ENCODE measurements at regions not wholly inside any gene's neighbourhood (a gene's known extent, or its start where the extent isn't known, plus 50 kb on each side); places are given as distances from the start of the nearest gene placed in this dataset.

DNA sequence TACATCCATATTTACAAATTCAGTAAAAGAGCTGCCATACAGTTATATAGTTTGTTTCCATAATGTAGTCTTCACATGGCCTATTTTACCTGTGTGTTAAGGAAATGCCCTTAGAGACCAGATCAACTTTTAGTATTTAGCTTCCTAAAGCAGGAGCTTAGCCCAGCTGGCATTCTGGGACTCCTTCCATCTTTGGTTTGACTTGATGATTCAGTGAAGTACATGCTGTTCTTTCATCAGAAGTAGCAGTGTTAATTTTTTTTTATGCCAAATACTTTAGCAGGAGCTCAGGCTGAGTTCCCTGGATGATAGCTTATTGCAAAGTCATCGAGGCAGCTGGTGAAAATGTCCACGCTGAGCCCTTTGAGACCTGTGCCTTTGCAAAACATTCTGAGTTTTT lies 101.0 kb downstream of the FOXG1 start:
- Histone ChIP-seq H3K27me3 (no peaks in the 10 kb centered on the region), H3K27ac (no peak overlapping the region), H3K9me3 (peaks cover 0 to 3% of the 10 kb centered on the region in 2 donors), H3K36me3 (no peaks in the 10 kb centered on the region), H3K4me3 (no peak overlapping the region), H3K4me1 (no peaks in the 10 kb centered on the region)
- ATAC-seq = no peak
- TF ChIP-seq, protein P1, sequence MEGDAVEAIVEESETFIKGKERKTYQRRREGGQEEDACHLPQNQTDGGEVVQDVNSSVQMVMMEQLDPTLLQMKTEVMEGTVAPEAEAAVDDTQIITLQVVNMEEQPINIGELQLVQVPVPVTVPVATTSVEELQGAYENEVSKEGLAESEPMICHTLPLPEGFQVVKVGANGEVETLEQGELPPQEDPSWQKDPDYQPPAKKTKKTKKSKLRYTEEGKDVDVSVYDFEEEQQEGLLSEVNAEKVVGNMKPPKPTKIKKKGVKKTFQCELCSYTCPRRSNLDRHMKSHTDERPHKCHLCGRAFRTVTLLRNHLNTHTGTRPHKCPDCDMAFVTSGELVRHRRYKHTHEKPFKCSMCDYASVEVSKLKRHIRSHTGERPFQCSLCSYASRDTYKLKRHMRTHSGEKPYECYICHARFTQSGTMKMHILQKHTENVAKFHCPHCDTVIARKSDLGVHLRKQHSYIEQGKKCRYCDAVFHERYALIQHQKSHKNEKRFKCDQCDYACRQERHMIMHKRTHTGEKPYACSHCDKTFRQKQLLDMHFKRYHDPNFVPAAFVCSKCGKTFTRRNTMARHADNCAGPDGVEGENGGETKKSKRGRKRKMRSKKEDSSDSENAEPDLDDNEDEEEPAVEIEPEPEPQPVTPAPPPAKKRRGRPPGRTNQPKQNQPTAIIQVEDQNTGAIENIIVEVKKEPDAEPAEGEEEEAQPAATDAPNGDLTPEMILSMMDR (IDR thresholded peaks at IDR 0.05) = no peak
- DNase-seq = no peak
- intact Hi-C loops (cut with DNase I) = no loop called here

DNA sequence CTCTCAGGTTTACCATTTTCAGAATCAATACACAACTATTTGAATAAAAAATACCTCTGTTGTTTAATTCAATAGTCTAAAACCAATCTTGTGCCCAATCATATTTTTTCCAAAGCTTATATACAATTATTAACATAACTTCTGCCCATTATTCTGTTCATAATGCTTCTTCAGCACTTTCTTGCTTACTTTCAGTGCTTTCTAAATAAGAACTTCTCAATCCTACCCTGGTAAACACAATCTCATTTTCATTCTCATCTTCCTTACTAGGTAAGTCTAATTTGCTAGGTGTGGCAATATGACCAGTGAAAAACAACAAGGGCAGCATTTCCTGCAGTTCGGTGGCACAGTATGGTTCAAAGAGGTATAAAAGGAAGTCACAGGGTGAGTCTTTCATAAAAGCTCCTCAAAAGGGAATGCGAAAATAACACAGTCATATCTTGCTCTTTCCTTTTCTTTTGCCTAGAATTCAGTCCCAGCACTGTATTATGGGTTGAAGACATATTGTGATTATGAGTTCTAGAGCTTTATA lies 103.5 kb downstream of the FOXG1 start:
- TF ChIP-seq, protein P1 (IDR thresholded peaks at IDR 0.05) = no peak
- H3K4me3 ChIP-seq = no peak overlapping the region
- H3K27me3 ChIP-seq = no peaks in the 10 kb centered on the region
- intact Hi-C loops (cut with DNase I) = no loop called here
- H3K9me3 ChIP-seq = peaks cover 0 to 1% of the 10 kb centered on the region in 2 donors
- no peak for DNase-seq
- H3K4me1 ChIP-seq = no peaks in the 10 kb centered on the region
- no peak overlapping the region for H3K27ac ChIP-seq
- no peaks in the 10 kb centered on the region for H3K36me3 ChIP-seq
- no peak for ATAC-seq

DNA sequence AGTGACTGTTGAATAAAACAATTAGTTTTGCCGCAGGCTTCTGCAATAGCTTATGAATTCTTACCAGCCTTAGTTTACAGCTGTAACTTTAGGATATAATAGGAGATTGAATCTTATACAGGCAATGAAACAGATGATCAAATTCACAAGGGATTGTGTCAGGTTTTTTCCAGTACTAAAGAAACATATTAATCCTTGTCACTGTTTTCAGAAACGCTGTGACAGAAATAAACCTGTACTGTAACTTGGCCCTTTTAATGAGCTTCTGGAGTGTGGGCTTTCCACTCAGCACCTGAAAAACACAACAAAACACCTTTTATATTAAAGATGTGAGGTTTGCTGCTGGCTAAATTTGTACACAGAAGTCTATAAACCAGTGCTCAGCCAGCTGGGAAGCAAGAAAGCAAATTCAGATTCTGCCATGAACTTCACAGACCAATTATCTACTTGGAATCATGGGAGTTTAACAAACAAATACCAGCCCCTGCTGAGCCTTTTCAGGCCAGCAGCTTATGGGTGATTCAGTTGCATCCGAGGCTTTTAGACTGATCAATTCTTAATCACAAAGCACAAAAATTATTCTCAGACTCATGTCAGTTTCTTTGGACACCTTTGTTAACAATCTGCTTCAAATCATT lies 109.5 kb downstream of the FOXG1 start:
- Histone ChIP-seq H3K4me1 (no peaks in the 10 kb centered on the region), H3K36me3 (no peaks in the 10 kb centered on the region), H3K9me3 (no peaks in the 10 kb centered on the region), H3K27me3 (no peaks in the 10 kb centered on the region), H3K4me3 (no peak overlapping the region), H3K27ac (no peak overlapping the region)
- TF ChIP-seq, protein P1 (IDR thresholded peaks at IDR 0.05) = no peak
- DNase-seq (no peak), ATAC-seq (no peak)
- intact Hi-C loops (cut with DNase I) = no loop called here

DNA sequence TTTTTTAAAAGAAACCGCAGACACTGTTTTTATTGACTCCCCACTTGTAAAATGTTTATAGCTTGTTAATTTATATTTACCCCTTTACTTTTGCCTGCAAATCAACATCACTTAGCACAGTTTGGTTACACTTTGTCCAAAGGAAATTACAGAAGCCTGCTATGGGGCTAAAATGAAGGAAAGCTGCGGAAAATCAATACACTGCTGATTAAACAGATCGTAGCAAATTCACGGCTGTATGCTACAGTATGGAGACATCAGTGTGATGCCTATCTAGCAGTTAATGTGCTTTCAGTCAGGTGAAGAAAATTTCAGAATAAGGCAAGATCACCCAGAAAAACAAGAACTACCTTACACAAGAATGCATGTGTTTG lies 110.0 kb downstream of the FOXG1 start:
- ATAC-seq (no peak), DNase-seq (no peak)
- intact Hi-C loops (cut with DNase I) = no loop called here
- Histone ChIP-seq H3K36me3 (no peaks in the 10 kb centered on the region), H3K27me3 (no peaks in the 10 kb centered on the region), H3K9me3 (no peaks in the 10 kb centered on the region), H3K4me1 (no peaks in the 10 kb centered on the region), H3K27ac (no peak overlapping the region), H3K4me3 (no peak overlapping the region)
- TF ChIP-seq, protein P1 (IDR thresholded peaks at IDR 0.05) = no peak

DNA sequence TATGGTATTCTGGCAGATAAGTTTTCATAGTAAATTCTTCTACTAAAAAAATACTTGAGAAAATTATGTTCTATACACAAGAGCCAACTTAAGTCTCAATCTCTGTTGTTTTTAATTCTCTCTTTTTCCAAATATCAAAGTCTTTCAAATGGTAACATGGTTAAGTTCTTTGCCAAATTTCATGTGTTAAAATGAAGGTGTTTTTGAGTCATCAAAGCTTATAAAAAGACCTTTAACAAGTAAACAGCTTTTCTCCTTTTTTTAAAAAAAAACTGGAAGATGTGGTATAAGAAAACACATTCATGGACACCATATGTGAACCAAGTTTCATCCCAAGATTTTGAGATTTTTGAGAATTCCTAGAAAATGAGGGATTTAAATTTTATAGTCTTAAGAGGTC lies 111.3 kb downstream of the FOXG1 start:
- Histone ChIP-seq H3K4me1 (no peaks in the 10 kb centered on the region), H3K36me3 (no peaks in the 10 kb centered on the region), H3K4me3 (no peak overlapping the region), H3K9me3 (no peaks in the 10 kb centered on the region), H3K27me3 (no peaks in the 10 kb centered on the region), H3K27ac (no peak overlapping the region)
- no peak for ATAC-seq
- no peak for DNase-seq
- intact Hi-C loops (cut with DNase I) = no loop called here
- TF ChIP-seq, protein P1 (IDR thresholded peaks at IDR 0.05) = no peak

All from left lung (tissue), 4 donors.